HEK293 (cell line): ENCODE measurements at regions not wholly inside any gene's neighbourhood (a gene's known extent, or its start where the extent isn't known, plus 50 kb on each side); places are given as distances from the start of the nearest gene placed in this dataset.

Source experiments
- CTCF ChIA-PET: fragments of 350-600 bp; formaldehyde crosslinking; extraction: SDS; loops from one replicate; lab custom pipeline; 2021; ENCODE audit warnings: antibody characterized with exemption; lab: Yijun Ruan, JAX
- POLR2A ChIA-PET: fragments of 300-600 bp; formaldehyde crosslinking; extraction: SDS; loops from one replicate; lab custom pipeline; 2020; ENCODE audit warnings: antibody characterized with exemption, inconsistent platforms; lab: Yijun Ruan, JAX
- H3K27ac ChIP-seq: fragments of 200-500 bp; sonication (Bioruptor generic); 2 replicates; pipeline ENCODE4 v1.5.1; 2014; ENCODE audit warnings: low read depth, low read length, control low read depth, inconsistent platforms; ENCODE audit errors: extremely low read depth
- H3K36me3 ChIP-seq, 2 experiments: fragments of 200-500 bp in 1 of 2; sonication (Bioruptor generic) in 1 of 2; 1 replicate in 1 of 2; 2 replicates in 1 of 2; pipeline ENCODE4 v1.5.1; 2014 to 2017; ENCODE audit warnings: inconsistent platforms in 2 of 2, low read length in 2 of 2; ENCODE audit not compliant: control insufficient read depth in 2 of 2, insufficient read depth in 1 of 2
- H3K4me1 ChIP-seq: fragments of 200-500 bp; sonication (Bioruptor generic); 2 replicates; pipeline ENCODE4 v1.5.1; 2014; ENCODE audit warnings: mild to moderate bottlenecking, low read length, inconsistent platforms; ENCODE audit not compliant: control insufficient read depth, insufficient read depth
- H3K4me3 ChIP-seq: 2 replicates; pipeline ENCODE4 v1.5.1; 2011; ENCODE audit warnings: low read depth, mild to moderate bottlenecking, control low read depth, low read length, moderate library complexity
- H3K9me3 ChIP-seq: fragments of 200-500 bp; sonication (Bioruptor generic); 2 replicates; pipeline ENCODE4 v1.5.1; 2014; ENCODE audit warnings: low read depth, low read length, inconsistent platforms; ENCODE audit not compliant: control insufficient read depth, insufficient read depth
- BCL11A ChIP-seq: fragments of 450-650 bp; formaldehyde crosslinking; IDR thresholded peaks from 2 replicates; pipeline ENCODE4 v1.5.1; 2016; ENCODE audit warnings: low read depth, missing biosample characterization, missing genetic modification characterization
- KLF16 ChIP-seq: fragments of 450-650 bp; formaldehyde crosslinking; IDR thresholded peaks from 2 replicates; pipeline ENCODE4 v1.5.1; 2017; ENCODE audit warnings: missing biosample characterization, missing genetic modification characterization
- ZBTB10 ChIP-seq: fragments of 450-650 bp; formaldehyde crosslinking; IDR thresholded peaks from 2 replicates; pipeline ENCODE4 v1.5.1; 2016; ENCODE audit warnings: missing biosample characterization, missing genetic modification characterization
- ZBTB11 ChIP-seq: fragments of 450-650 bp; formaldehyde crosslinking; conservative IDR thresholded peaks from 2 replicates; pipeline ENCODE4 v1.5.1; 2016; ENCODE audit warnings: low read depth, missing biosample characterization, missing genetic modification characterization
- ZNF10 ChIP-seq: fragments of 450-650 bp; formaldehyde crosslinking; IDR thresholded peaks from 2 replicates; pipeline ENCODE4 v1.5.1; 2017; ENCODE audit warnings: missing biosample characterization, missing genetic modification characterization
- ZNF138 ChIP-seq: fragments of 450-650 bp; formaldehyde crosslinking; IDR thresholded peaks from 2 replicates; pipeline ENCODE4 v1.5.1; 2016; ENCODE audit warnings: missing biosample characterization, missing genetic modification characterization, borderline replicate concordance
- ZNF157 ChIP-seq: fragments of 450-650 bp; formaldehyde crosslinking; IDR thresholded peaks from 2 replicates; pipeline ENCODE4 v1.5.1; 2016; ENCODE audit warnings: missing biosample characterization, missing genetic modification characterization
- ZNF239 ChIP-seq: fragments of 450-650 bp; formaldehyde crosslinking; IDR thresholded peaks from 2 replicates; pipeline ENCODE4 v1.5.1; 2016; ENCODE audit warnings: missing biosample characterization, missing genetic modification characterization
- ZNF514 ChIP-seq: fragments of 450-650 bp; formaldehyde crosslinking; IDR thresholded peaks from 2 replicates; pipeline ENCODE4 v1.5.1; 2016; ENCODE audit warnings: missing biosample characterization, missing genetic modification characterization
- ZNF544 ChIP-seq: fragments of 450-650 bp; formaldehyde crosslinking; IDR thresholded peaks from 2 replicates; pipeline ENCODE4 v1.5.0; 2017; ENCODE audit warnings: missing biosample characterization, missing genetic modification characterization
- TF ChIP-seq, protein P1 (sequence below): fragments of 450-650 bp; formaldehyde crosslinking; IDR thresholded peaks from 2 replicates; pipeline ENCODE4 v1.5.1; 2016; ENCODE audit warnings: missing biosample characterization, missing genetic modification characterization
- TF ChIP-seq, protein P2 (sequence below): fragments of 450-650 bp; formaldehyde crosslinking; IDR thresholded peaks from 2 replicates; pipeline ENCODE4 v1.5.1; 2016; ENCODE audit warnings: missing biosample characterization, missing genetic modification characterization
- TF ChIP-seq, protein P3 (sequence below): fragments of 450-650 bp; IDR thresholded peaks from 2 replicates; pipeline ENCODE4 v1.5.1; 2018; ENCODE audit warnings: missing biosample characterization, missing genetic modification characterization

- Histone ChIP-seq H3K9me3 (no peaks in the 10 kb centered on the region), H3K4me1 (no peaks in the 10 kb centered on the region), H3K27ac (no peak overlapping the region), H3K4me3 (no peak overlapping the region), H3K36me3 (no peaks in the 10 kb centered on the region)
- POLR2A ChIA-PET, result no interaction called here
- CTCF ChIA-PET, result interaction anchor here (0.6 kb wide), 1 partner anchor 538 kb away, joined by 3 read pairs; no protein-coding TSS in a partner anchor
- TF ChIP-seq, protein P1, sequence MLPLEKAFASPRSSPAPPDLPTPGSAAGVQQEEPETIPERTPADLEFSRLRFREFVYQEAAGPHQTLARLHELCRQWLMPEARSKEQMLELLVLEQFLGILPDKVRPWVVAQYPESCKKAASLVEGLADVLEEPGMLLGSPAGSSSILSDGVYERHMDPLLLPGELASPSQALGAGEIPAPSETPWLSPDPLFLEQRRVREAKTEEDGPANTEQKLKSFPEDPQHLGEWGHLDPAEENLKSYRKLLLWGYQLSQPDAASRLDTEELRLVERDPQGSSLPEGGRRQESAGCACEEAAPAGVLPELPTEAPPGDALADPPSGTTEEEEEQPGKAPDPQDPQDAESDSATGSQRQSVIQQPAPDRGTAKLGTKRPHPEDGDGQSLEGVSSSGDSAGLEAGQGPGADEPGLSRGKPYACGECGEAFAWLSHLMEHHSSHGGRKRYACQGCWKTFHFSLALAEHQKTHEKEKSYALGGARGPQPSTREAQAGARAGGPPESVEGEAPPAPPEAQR, result no peak
- no peak for TF ChIP-seq ZNF10 (tag by site-specific recombination)
- no peak for TF ChIP-seq ZBTB11 (tag by site-specific recombination)
- no peak for TF ChIP-seq ZNF239 (tag by site-specific recombination)
- TF ChIP-seq ZNF514 (tag by site-specific recombination), result no peak
These were observed 80.9 kb downstream of the LHX9 start for GRCh38 chr1:197998110-197998509.

GRCh38 chr1:198001776-198002408 is 84.7 kb downstream of the LHX9 start:
- Histone ChIP-seq H3K36me3 (no peaks in the 10 kb centered on the region), H3K9me3 (no peaks in the 10 kb centered on the region), H3K27ac (no peak overlapping the region), H3K4me3 (no peak overlapping the region), H3K4me1 (no peaks in the 10 kb centered on the region)
- POLR2A ChIA-PET, result no interaction called here
- CTCF ChIA-PET, result no interaction called here
- no peak for TF ChIP-seq ZNF138 (tag by site-specific recombination)
- TF ChIP-seq, protein P2, sequence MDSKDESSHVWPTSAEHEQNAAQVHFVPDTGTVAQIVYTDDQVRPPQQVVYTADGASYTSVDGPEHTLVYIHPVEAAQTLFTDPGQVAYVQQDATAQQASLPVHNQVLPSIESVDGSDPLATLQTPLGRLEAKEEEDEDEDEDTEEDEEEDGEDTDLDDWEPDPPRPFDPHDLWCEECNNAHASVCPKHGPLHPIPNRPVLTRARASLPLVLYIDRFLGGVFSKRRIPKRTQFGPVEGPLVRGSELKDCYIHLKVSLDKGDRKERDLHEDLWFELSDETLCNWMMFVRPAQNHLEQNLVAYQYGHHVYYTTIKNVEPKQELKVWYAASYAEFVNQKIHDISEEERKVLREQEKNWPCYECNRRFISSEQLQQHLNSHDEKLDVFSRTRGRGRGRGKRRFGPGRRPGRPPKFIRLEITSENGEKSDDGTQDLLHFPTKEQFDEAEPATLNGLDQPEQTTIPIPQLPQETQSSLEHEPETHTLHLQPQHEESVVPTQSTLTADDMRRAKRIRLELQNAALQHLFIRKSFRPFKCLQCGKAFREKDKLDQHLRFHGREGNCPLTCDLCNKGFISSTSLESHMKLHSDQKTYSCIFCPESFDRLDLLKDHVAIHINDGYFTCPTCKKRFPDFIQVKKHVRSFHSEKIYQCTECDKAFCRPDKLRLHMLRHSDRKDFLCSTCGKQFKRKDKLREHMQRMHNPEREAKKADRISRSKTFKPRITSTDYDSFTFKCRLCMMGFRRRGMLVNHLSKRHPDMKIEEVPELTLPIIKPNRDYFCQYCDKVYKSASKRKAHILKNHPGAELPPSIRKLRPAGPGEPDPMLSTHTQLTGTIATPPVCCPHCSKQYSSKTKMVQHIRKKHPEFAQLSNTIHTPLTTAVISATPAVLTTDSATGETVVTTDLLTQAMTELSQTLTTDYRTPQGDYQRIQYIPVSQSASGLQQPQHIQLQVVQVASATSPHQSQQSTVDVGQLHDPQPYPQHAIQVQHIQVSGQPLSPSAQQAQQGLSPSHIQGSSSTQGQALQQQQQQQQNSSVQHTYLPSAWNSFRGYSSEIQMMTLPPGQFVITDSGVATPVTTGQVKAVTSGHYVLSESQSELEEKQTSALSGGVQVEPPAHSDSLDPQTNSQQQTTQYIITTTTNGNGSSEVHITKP (tag by site-specific recombination), result no peak
- TF ChIP-seq KLF16 (tag by site-specific recombination), result no peak
- TF ChIP-seq ZBTB10 (tag by site-specific recombination), result no peak
- no peak for TF ChIP-seq ZNF157 (tag by site-specific recombination)
- TF ChIP-seq, protein P3, sequence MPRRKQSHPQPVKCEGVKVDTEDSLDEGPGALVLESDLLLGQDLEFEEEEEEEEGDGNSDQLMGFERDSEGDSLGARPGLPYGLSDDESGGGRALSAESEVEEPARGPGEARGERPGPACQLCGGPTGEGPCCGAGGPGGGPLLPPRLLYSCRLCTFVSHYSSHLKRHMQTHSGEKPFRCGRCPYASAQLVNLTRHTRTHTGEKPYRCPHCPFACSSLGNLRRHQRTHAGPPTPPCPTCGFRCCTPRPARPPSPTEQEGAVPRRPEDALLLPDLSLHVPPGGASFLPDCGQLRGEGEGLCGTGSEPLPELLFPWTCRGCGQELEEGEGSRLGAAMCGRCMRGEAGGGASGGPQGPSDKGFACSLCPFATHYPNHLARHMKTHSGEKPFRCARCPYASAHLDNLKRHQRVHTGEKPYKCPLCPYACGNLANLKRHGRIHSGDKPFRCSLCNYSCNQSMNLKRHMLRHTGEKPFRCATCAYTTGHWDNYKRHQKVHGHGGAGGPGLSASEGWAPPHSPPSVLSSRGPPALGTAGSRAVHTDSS (tag by site-specific recombination), result no peak
- no peak for TF ChIP-seq BCL11A (tag by site-specific recombination)
- no peak for TF ChIP-seq ZNF544
